OCI-LY1 (cell line): ENCODE measurements at regions not wholly inside any gene's neighbourhood (a gene's known extent, or its start where the extent isn't known, plus 50 kb on each side); places are given as distances from the start of the nearest gene placed in this dataset.

Experiments used
- H2AFZ ChIP-seq: fragments of 200-600 bp; sonication (generic), shearing (Covaris generic); 2 replicates; pipeline ENCODE4 v1.6.0; 2014; ENCODE audit warnings: antibody characterized with exemption, mild to moderate bottlenecking, low read length
- H3F3A ChIP-seq: fragments of 200-600 bp; sonication (generic), shearing (Covaris generic); 2 replicates; pipeline ENCODE4 v1.6.0; 2014; ENCODE audit warnings: mild to moderate bottlenecking, antibody characterized with exemption, low read length, moderate library complexity; ENCODE audit not compliant: insufficient read depth
- H3K27ac ChIP-seq: fragments of 200-600 bp; sonication (generic); 2 replicates; pipeline ENCODE4 v1.5.1; 2014; ENCODE audit warnings: low read length, mixed run types, mild to moderate bottlenecking, low read depth; ENCODE audit not compliant: poor library complexity, severe bottlenecking
- H3K27me3 ChIP-seq: fragments of 200-600 bp; sonication (generic); 2 replicates; pipeline ENCODE4 v1.6.0; 2014; ENCODE audit warnings: antibody characterized with exemption, mild to moderate bottlenecking, low read length, moderate library complexity; ENCODE audit not compliant: insufficient read depth
- H3K36me3 ChIP-seq: fragments of 200-600 bp; sonication (generic); 2 replicates; pipeline ENCODE4 v1.6.1; 2014; ENCODE audit warnings: mild to moderate bottlenecking, antibody characterized with exemption, low read length, moderate library complexity, mixed read lengths; ENCODE audit not compliant: insufficient read depth
- H3K4me1 ChIP-seq: fragments of 200-600 bp; sonication (generic); 2 replicates; pipeline ENCODE4 v1.5.1; 2014; ENCODE audit warnings: mild to moderate bottlenecking, low read length, moderate library complexity; ENCODE audit not compliant: insufficient read depth, severe bottlenecking
- H3K4me2 ChIP-seq: fragments of 200-600 bp; sonication (generic), shearing (Covaris generic); 2 replicates; pipeline ENCODE4 v1.6.1; 2014; ENCODE audit warnings: low read length
- H3K4me3 ChIP-seq: fragments of 200-600 bp; sonication (generic); 2 replicates; pipeline ENCODE4 v1.5.1; 2014; ENCODE audit warnings: low read length, low read depth, mild to moderate bottlenecking, mixed read lengths; ENCODE audit not compliant: poor library complexity, severe bottlenecking
- H3K79me2 ChIP-seq: fragments of 200-600 bp; shearing (Covaris generic); 2 replicates; pipeline ENCODE4 v1.6.1; 2016; ENCODE audit warnings: mixed run types, low read length, mixed read lengths; ENCODE audit not compliant: insufficient read depth
- H3K9ac ChIP-seq: fragments of 200-600 bp; sonication (generic), shearing (Covaris generic); 2 replicates; pipeline ENCODE4 v1.6.1; 2014; ENCODE audit warnings: mild to moderate bottlenecking, low read length, mixed read lengths
- H3K9me2 ChIP-seq: fragments of 200-600 bp; sonication (generic), shearing (Covaris generic); 2 replicates; pipeline ENCODE4 v1.6.1; 2014; ENCODE audit warnings: low read depth, mild to moderate bottlenecking, low read length, mixed read lengths
- H3K9me3 ChIP-seq: fragments of 200-600 bp; shearing (Covaris generic); 2 replicates; pipeline ENCODE4 v1.6.1; 2014; ENCODE audit warnings: low read length, mixed read lengths
- H4K20me1 ChIP-seq: fragments of 200-600 bp; sonication (generic), shearing (Covaris generic); 2 replicates; pipeline ENCODE4 v1.6.0; 2016; ENCODE audit warnings: mild to moderate bottlenecking, low read length; ENCODE audit not compliant: insufficient read depth
- EZH2 ChIP-seq: fragments of 200-600 bp; sonication (generic), shearing (Covaris generic); IDR thresholded peaks from 2 replicates; pipeline ENCODE4 v1.8.0; 2017; ENCODE audit warnings: borderline replicate concordance, mixed run types, mild to moderate bottlenecking, antibody characterized with exemption, low read length, moderate library complexity, mixed read lengths
- TF ChIP-seq, protein P1 (sequence below): fragments of 200-600 bp; sonication (generic), shearing (Covaris generic); IDR thresholded peaks from 2 replicates; pipeline ENCODE4 v1.5.1; 2017; ENCODE audit warnings: mild to moderate bottlenecking, antibody characterized with exemption, low read length, moderate library complexity, mixed read lengths

DNA sequence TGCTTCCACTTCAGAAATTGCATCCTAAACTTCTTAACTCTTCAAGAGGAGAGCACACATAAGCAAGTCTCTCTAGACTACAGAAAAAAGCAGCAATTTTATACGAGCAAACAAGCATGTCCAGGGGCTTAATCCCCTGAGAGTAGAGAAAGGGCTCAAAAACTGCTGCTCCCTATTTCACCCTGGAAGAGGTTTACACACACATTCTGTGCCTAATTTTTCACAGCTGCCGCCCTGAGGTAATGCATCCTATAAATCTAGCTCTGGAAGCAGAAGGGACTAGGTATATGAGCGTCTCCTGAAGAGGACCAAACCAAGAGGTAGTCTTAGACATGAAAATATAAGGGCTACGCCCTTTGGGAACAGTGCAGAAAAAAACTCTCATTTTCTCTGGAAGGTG lies 73.1 kb downstream of the CRPPA start:
- Histone ChIP-seq H3K27ac (no peak overlapping the region), H3K9me3 (no peaks in the 10 kb centered on the region), H3K4me1 (no peaks in the 10 kb centered on the region), H3K4me2 (no peak overlapping the region), H3K36me3 (no peaks in the 10 kb centered on the region), H3F3A (no peaks in the 10 kb centered on the region), H3K79me2 (no peaks in the 10 kb centered on the region), H2AFZ (no peak overlapping the region), H4K20me1 (no peaks in the 10 kb centered on the region), H3K9me2 (no peaks in the 10 kb centered on the region), H3K9ac (no peak overlapping the region), H3K27me3 (no peaks in the 10 kb centered on the region), H3K4me3 (no peak overlapping the region)
- no peak for TF ChIP-seq EZH2
- TF ChIP-seq, protein P1, sequence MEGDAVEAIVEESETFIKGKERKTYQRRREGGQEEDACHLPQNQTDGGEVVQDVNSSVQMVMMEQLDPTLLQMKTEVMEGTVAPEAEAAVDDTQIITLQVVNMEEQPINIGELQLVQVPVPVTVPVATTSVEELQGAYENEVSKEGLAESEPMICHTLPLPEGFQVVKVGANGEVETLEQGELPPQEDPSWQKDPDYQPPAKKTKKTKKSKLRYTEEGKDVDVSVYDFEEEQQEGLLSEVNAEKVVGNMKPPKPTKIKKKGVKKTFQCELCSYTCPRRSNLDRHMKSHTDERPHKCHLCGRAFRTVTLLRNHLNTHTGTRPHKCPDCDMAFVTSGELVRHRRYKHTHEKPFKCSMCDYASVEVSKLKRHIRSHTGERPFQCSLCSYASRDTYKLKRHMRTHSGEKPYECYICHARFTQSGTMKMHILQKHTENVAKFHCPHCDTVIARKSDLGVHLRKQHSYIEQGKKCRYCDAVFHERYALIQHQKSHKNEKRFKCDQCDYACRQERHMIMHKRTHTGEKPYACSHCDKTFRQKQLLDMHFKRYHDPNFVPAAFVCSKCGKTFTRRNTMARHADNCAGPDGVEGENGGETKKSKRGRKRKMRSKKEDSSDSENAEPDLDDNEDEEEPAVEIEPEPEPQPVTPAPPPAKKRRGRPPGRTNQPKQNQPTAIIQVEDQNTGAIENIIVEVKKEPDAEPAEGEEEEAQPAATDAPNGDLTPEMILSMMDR, result no peak

DNA sequence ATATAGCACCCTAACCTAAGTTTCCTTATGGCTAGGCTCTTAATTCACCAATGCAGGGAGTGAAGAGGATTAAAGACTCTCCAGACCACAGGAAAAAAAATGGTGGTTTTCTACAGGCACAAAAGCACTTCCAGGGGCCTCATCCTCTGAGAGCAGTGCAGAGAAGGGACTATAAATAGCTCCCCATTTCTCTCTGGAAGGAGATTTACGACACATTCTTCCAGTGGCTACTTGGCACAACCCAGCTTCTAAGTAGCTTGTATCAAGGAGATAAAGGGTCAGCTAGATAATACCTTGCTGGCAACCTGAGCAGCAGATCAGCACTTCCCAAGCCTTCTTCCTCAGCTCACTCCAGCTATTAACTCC lies 73.5 kb downstream of the CRPPA start:
- Histone ChIP-seq H3K9me3 (no peaks in the 10 kb centered on the region), H3K4me1 (no peaks in the 10 kb centered on the region), H3K79me2 (no peaks in the 10 kb centered on the region), H3K27ac (no peak overlapping the region), H3K9ac (no peak overlapping the region), H3K4me2 (no peak overlapping the region), H3K36me3 (no peaks in the 10 kb centered on the region), H4K20me1 (no peaks in the 10 kb centered on the region), H3K9me2 (no peaks in the 10 kb centered on the region), H2AFZ (no peak overlapping the region), H3K4me3 (no peak overlapping the region), H3F3A (no peaks in the 10 kb centered on the region), H3K27me3 (no peaks in the 10 kb centered on the region)
- TF ChIP-seq, protein P1, result no peak
- TF ChIP-seq EZH2, result no peak

DNA sequence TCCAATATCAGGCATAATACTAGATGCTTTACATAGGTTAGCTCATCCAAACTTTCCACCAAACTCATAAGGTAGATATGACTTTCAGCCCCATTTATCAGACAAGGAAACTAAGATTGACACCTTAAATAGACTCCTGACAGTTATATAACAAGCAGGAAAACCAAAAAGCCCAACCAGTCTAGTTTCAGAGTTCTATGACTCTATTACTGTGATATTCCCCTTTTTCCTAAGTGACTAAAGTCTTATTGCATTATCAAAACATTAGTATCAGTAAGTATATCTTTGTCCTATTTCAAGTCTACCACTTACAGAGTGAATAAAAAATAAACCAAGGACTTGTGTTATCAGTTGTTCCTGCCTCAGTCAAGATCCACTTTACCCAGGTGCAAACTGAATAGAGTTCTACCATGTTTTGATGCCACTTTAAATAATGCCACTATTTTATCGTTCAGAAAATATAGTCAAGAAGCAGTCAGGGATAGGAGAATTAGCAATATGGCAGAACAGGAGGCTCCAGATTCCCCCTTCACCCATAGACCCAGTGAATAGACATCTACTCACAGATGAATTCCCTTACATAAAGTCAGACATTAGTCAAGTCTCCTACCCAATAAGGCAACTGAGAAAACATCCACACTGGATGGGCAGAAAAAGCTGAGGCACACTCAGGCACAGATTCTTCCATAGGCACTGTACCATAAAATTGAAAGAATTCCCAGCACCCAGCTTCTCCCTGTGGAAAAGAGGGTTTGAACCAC lies 74.1 kb downstream of the CRPPA start:
- Histone ChIP-seq H3K4me2 (no peak overlapping the region), H3K27me3 (no peaks in the 10 kb centered on the region), H4K20me1 (no peaks in the 10 kb centered on the region), H3K9ac (no peak overlapping the region), H3K36me3 (no peaks in the 10 kb centered on the region), H3K9me3 (no peaks in the 10 kb centered on the region), H2AFZ (no peak overlapping the region), H3K79me2 (no peaks in the 10 kb centered on the region), H3K9me2 (no peaks in the 10 kb centered on the region), H3K4me1 (no peaks in the 10 kb centered on the region), H3K27ac (no peak overlapping the region), H3F3A (no peaks in the 10 kb centered on the region), H3K4me3 (no peak overlapping the region)
- no peak for TF ChIP-seq EZH2
- TF ChIP-seq, protein P1, result no peak
